GM21447 (cell line): ENCODE measurements at regions not wholly inside any gene's neighbourhood (a gene's known extent, or its start where the extent isn't known, plus 50 kb on each side); places are given as distances from the start of the nearest gene placed in this dataset.
"Not testable (repeated sequence)": the region's sequence is repeated elsewhere in the genome, so short reads cannot be mapped to it uniquely, and the experiment has no call there.

Source experiments
- ATAC-seq: cut with Tn5 transposase; IDR thresholded peaks from one replicate; pipeline ENCODE4 v1.9.1; 2021; ENCODE audit not compliant: unreplicated experiment

GRCh38 chr13:99677116-99677951 lies 176.1 kb downstream of the TM9SF2 start:
- no peak for ATAC-seq

- no peak for ATAC-seq
Observed at GRCh38 chr13:99671746-99672145, 170.5 kb downstream of the TM9SF2 start.

GRCh38 chr13:99669096-99669495 lies 167.8 kb downstream of the TM9SF2 start:
- ATAC-seq, result not testable (repeated sequence)

GRCh38 chr13:99666146-99666805 lies 165.0 kb downstream of the TM9SF2 start:
- no peak for ATAC-seq

- no peak for ATAC-seq
Observed at GRCh38 chr13:99665711-99666110, 164.4 kb downstream of the TM9SF2 start.

GRCh38 chr13:99663908-99664307 lies 162.6 kb downstream of the TM9SF2 start:
- no peak for ATAC-seq

GRCh38 chr13:99663185-99663825 lies 162.0 kb downstream of the TM9SF2 start:
- ATAC-seq, result no peak

- no peak for ATAC-seq
Observed at GRCh38 chr13:99662678-99663077, 161.4 kb downstream of the TM9SF2 start.

- ATAC-seq, result no peak
Observed at GRCh38 chr13:99661791-99662190, 160.5 kb downstream of the TM9SF2 start.

GRCh38 chr13:99659866-99660554 lies 158.7 kb downstream of the TM9SF2 start:
- ATAC-seq, result no peak

GRCh38 chr13:99659226-99659625 lies 158.0 kb downstream of the TM9SF2 start:
- ATAC-seq, result no peak

GRCh38 chr13:99658261-99658991 lies 157.2 kb downstream of the TM9SF2 start:
- peak; percentile 56 for ATAC-seq

- peak; percentile 41 for ATAC-seq
Observed at GRCh38 chr13:99657848-99658260, 156.6 kb downstream of the TM9SF2 start.

- no peak for ATAC-seq
Observed at GRCh38 chr13:99656844-99657381, 155.6 kb downstream of the TM9SF2 start.

GRCh38 chr13:99656092-99656745 lies 154.9 kb downstream of the TM9SF2 start:
- peak; percentile 51 for ATAC-seq

GRCh38 chr13:99655351-99656091 lies 154.2 kb downstream of the TM9SF2 start:
- ATAC-seq, result no peak

- no peak for ATAC-seq
Observed at GRCh38 chr13:99654076-99654475, 152.8 kb downstream of the TM9SF2 start.

- ATAC-seq, result no peak
Observed at GRCh38 chr13:99653526-99653925, 152.3 kb downstream of the TM9SF2 start.

- no peak for ATAC-seq
Observed at GRCh38 chr13:99652901-99653300, 151.6 kb downstream of the TM9SF2 start.
